SK-N-SH treated with all-trans-retinoic acid at 6 μM for 48 hours (cell line): ENCODE measurements at regions not wholly inside any gene's neighbourhood (a gene's known extent, or its start where the extent isn't known, plus 50 kb on each side); places are given as distances from the start of the nearest gene placed in this dataset.
"Not testable (repeated sequence)": the region's sequence is repeated elsewhere in the genome, so short reads cannot be mapped to it uniquely, and the experiment has no call there.

Experiments
- ATAC-seq: fragments of 200-7000 bp; cut with Tn5 transposase; 3 replicates; pipeline ENCODE4 v1.9.1; 2020; ENCODE audit warnings: mild to moderate bottlenecking, moderate library complexity
- BACH2 ChIP-seq: fragments of 250-450 bp; sonication (Bioruptor Pico); IDR thresholded peaks from 2 replicates; pipeline ENCODE4 v1.9.0; 2021; ENCODE audit warnings: mild to moderate bottlenecking, borderline replicate concordance
- CREB5 ChIP-seq: fragments of 250-450 bp; sonication (Bioruptor Pico); IDR thresholded peaks from 2 replicates; pipeline ENCODE4 v1.5.1; 2020; ENCODE audit warnings: low read depth, mild to moderate bottlenecking, moderate library complexity
- CSDC2 ChIP-seq: fragments of 250-450 bp; sonication (Bioruptor Pico); IDR thresholded peaks from 2 replicates; pipeline ENCODE4 v1.5.0; 2020; ENCODE audit warnings: mild to moderate bottlenecking, moderate library complexity
- CSRNP3 ChIP-seq: fragments of 250-450 bp; sonication (Bioruptor Pico); IDR thresholded peaks from 2 replicates; pipeline ENCODE4 v1.5.1; 2021; ENCODE audit warnings: mild to moderate bottlenecking, moderate library complexity
- ESRRG ChIP-seq: fragments of 250-450 bp; sonication (Bioruptor Pico); IDR thresholded peaks from 2 replicates; pipeline ENCODE4 v1.6.1; 2021; ENCODE audit warnings: mild to moderate bottlenecking
- ISL1 ChIP-seq: fragments of 250-450 bp; sonication (Bioruptor Pico); IDR thresholded peaks from 2 replicates; pipeline ENCODE4 v2.1.2; 2022; ENCODE audit warnings: mild to moderate bottlenecking, moderate library complexity
- PATZ1 ChIP-seq: fragments of 250-450 bp; sonication (Bioruptor Pico); IDR thresholded peaks from 2 replicates; pipeline ENCODE4 v1.8.0; 2020; ENCODE audit warnings: mild to moderate bottlenecking, moderate library complexity, borderline replicate concordance
- RARB ChIP-seq: fragments of 250-450 bp; sonication (Bioruptor Pico); IDR thresholded peaks from 2 replicates; pipeline ENCODE4 v1.8.0; 2021; ENCODE audit warnings: mild to moderate bottlenecking, moderate library complexity
- TCF4 ChIP-seq: fragments of 250-450 bp; sonication (Bioruptor Pico); IDR thresholded peaks from 2 replicates; pipeline ENCODE4 v1.8.0; 2021; ENCODE audit warnings: mild to moderate bottlenecking, moderate library complexity, borderline replicate concordance
- TOX ChIP-seq: fragments of 250-450 bp; sonication (Bioruptor Pico); IDR thresholded peaks from 2 replicates; pipeline ENCODE4 v1.8.0; 2021; ENCODE audit warnings: mild to moderate bottlenecking, moderate library complexity, borderline replicate concordance
- TSHZ2 ChIP-seq: fragments of 250-450 bp; sonication (Bioruptor Pico); IDR thresholded peaks from 2 replicates; pipeline ENCODE4 v1.5.0; 2020; ENCODE audit warnings: mild to moderate bottlenecking, moderate library complexity
- ZC3H10 ChIP-seq: fragments of 250-450 bp; sonication (Bioruptor Pico); IDR thresholded peaks from 2 replicates; pipeline ENCODE4 v1.5.1; 2021; ENCODE audit warnings: mild to moderate bottlenecking, moderate library complexity
- ZFP3 ChIP-seq: fragments of 250-450 bp; sonication (Bioruptor Pico); IDR thresholded peaks from 2 replicates; pipeline ENCODE4 v1.5.0; 2020; ENCODE audit warnings: mild to moderate bottlenecking, moderate library complexity
- ZFP30 ChIP-seq: fragments of 450-650 bp; formaldehyde crosslinking; IDR thresholded peaks from 2 replicates; pipeline ENCODE4 v1.5.0; 2022; ENCODE audit warnings: mild to moderate bottlenecking, moderate library complexity
- ZNF565 ChIP-seq: fragments of 450-650 bp; formaldehyde crosslinking; conservative IDR thresholded peaks from 2 replicates; pipeline ENCODE4 v1.5.0; 2020; ENCODE audit warnings: low read depth, mild to moderate bottlenecking, moderate library complexity
- ZNF70 ChIP-seq: fragments of 450-650 bp; formaldehyde crosslinking; IDR thresholded peaks from 2 replicates; pipeline ENCODE4 v1.5.0; 2020; ENCODE audit warnings: mild to moderate bottlenecking, moderate library complexity

- not testable (repeated sequence) for ATAC-seq
Measured at GRCh38 chr3:48101301-48101650, 85.1 kb upstream of the MAP4 start.

- no peak for ATAC-seq
- TF ChIP-seq BACH2, result no peak
- no peak for TF ChIP-seq ISL1 (CRISPR knock-in tag)
- TF ChIP-seq ZFP3 (CRISPR knock-in tag), result no peak
- no peak for TF ChIP-seq CSDC2 (CRISPR knock-in tag)
- no peak for TF ChIP-seq TSHZ2 (CRISPR knock-in tag)
- no peak for TF ChIP-seq ESRRG (CRISPR knock-in tag)
- no peak for TF ChIP-seq ZNF565 (CRISPR knock-in tag)
- TF ChIP-seq TOX (CRISPR knock-in tag), result no peak
- no peak for TF ChIP-seq ZNF70 (CRISPR knock-in tag)
- TF ChIP-seq PATZ1, result no peak
- TF ChIP-seq ZC3H10 (CRISPR knock-in tag), result no peak
- no peak for TF ChIP-seq TCF4 (CRISPR knock-in tag)
- no peak for TF ChIP-seq CREB5 (CRISPR knock-in tag)
- TF ChIP-seq RARB, result no peak
Measured at GRCh38 chr3:48092270-48092669, 76.1 kb upstream of the MAP4 start.

GRCh38 chr3:48090166-48090939 lies 74.1 kb upstream of the MAP4 start:
- TF ChIP-seq ZFP30 (no peak), ZNF565 (CRISPR knock-in tag) (no peak), ESRRG (CRISPR knock-in tag) (no peak)
- ATAC-seq, result no peak

GRCh38 chr3:48088749-48089466 lies 72.7 kb upstream of the MAP4 start:
- peak; percentile 95 for ATAC-seq
- TF ChIP-seq TOX (CRISPR knock-in tag) (no peak), TCF4 (CRISPR knock-in tag) (peak; percentile 27; the same call in 1 of the 2 replicates), PATZ1 (peak; percentile 60; the same call in 1 of the 2 replicates), CSRNP3 (CRISPR knock-in tag) (no peak), TSHZ2 (CRISPR knock-in tag) (peak; percentile 50; the same call in 1 of the 2 replicates)
- TF ChIP-seq, all 23 proteins: peak for 3
